Ectodermal cell (in vitro differentiated cells): ENCODE measurements at regions not wholly inside any gene's neighbourhood (a gene's known extent, or its start where the extent isn't known, plus 50 kb on each side); places are given as distances from the start of the nearest gene placed in this dataset.

Experiments
- H3K27ac ChIP-seq: 2 replicates; pipeline ENCODE4 v1.7.0; 2013; ENCODE audit warnings: mild to moderate bottlenecking, low read depth, low read length; ENCODE audit not compliant: insufficient read depth, poor library complexity, severe bottlenecking
- H3K27me3 ChIP-seq: 2 replicates; pipeline ENCODE4 v1.7.0; 2013; ENCODE audit warnings: mild to moderate bottlenecking, low read length; ENCODE audit not compliant: insufficient read depth, control insufficient read depth, poor library complexity, severe bottlenecking
- H3K36me3 ChIP-seq: one replicate; pipeline ENCODE4 v1.7.0; 2013; ENCODE audit warnings: low read length; ENCODE audit not compliant: control insufficient read depth, insufficient read depth
- H3K4me1 ChIP-seq: one replicate; pipeline ENCODE4 v1.7.0; 2013; ENCODE audit warnings: low read length; ENCODE audit not compliant: control insufficient read depth, insufficient read depth
- H3K4me3 ChIP-seq: 2 replicates; pipeline ENCODE4 v1.7.0; 2013; ENCODE audit warnings: low read depth, low read length, control low read depth; ENCODE audit not compliant: insufficient read depth
- H3K9me3 ChIP-seq: 2 replicates; pipeline ENCODE4 v1.7.0; 2013; ENCODE audit warnings: mild to moderate bottlenecking, low read length, moderate library complexity; ENCODE audit not compliant: control insufficient read depth
- WGBS, 2 experiments: methylation state at CpG; one replicate each; pipeline ENCODE4 v1.1.7; 2013; ENCODE audit warnings: missing lambda C conversion rate in 2 of 2; 5-methylcytosine and 5-hydroxymethylcytosine counted together

DNA sequence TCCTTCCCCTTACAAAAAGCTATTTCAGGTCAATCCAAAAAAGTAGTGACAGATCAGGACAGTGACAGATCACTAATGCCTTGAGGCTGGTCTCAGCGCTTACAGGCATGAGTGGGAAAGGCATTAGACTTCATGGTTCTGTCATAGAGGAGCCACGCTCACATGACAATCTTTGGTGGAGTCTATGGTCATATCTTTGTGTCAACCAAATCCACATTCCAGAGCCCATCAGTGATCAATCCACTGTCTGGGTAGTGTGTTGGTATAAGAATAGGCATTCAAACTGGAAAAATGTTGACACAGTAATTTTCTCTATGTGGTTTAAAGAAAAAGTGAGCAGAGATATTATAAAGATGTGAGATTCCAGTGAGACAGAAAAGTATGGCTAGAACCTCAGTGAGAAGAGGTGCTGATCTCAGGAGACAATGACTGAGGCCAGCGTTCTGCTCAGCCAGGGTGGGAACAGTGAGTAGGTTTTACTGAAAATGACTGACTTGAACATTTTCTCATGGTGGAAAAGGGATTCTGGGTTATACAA, 215.0 kb downstream of the IRS1 start:
- Histone ChIP-seq H3K27me3 (no peaks in the 10 kb centered on the region), H3K36me3 (no peaks in the 10 kb centered on the region), H3K4me1 (no peaks in the 10 kb centered on the region), H3K27ac (no peak overlapping the region), H3K9me3 (peaks cover 4% of the 10 kb centered on the region), H3K4me3 (no peak overlapping the region)
- 92 to 99% methylated on average over 3 of the region's 3 CpGs for whole genome bisulfite sequencing, 2 experiments

DNA sequence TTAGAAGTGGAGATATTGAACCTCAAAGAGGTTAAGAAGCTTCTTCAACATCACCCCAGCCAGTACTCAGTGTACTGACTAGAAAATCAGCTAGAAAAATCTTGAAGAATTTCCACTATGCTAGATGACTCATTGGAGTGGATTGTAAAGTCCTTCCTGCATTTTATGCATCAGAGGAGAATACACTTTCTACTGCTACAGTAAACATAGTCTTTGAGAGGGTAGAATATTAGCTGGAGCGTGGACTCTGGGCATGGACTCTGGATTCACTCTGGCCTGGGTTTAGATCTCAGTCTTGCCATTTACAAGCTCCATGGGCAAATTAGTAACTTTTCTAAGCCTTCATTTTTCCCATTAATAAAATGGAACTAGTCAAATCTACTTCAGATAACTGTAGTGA, 215.9 kb downstream of the IRS1 start:
- H3K27me3 ChIP-seq: no peaks in the 10 kb centered on the region
- no peaks in the 10 kb centered on the region for H3K4me1 ChIP-seq
- no peak overlapping the region for H3K4me3 ChIP-seq
- H3K27ac ChIP-seq: no peak overlapping the region
- no peaks in the 10 kb centered on the region for H3K36me3 ChIP-seq
- 79 to 100% methylated on average over 1 of the region's 1 CpG for WGBS, 2 experiments
- peaks cover 4% of the 10 kb centered on the region for H3K9me3 ChIP-seq

DNA sequence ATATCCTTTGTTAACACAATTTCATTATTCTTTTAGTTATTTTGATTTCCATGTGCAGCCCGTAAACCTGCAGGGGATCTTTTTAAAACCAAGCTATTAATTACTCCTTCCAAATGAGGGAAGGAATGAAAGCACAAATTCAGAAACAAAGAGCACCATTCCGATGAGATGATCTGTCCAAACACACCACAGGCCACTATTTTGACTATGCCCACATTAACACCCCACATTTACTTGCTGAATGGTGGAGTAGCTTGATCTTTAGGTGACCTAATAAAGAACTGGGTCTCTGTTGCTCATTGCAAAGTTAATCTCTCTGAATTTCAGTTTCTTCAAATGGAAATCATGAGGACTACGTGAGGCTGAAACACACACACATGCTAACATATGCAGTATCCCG, 218.0 kb downstream of the IRS1 start:
- H3K27me3 ChIP-seq: no peaks in the 10 kb centered on the region
- no peaks in the 10 kb centered on the region for H3K4me1 ChIP-seq
- no peak overlapping the region for H3K4me3 ChIP-seq
- H3K27ac ChIP-seq: no peak overlapping the region
- WGBS, 2 experiments: 93 to 95% methylated on average over 4 of the region's 4 CpGs
- no peaks in the 10 kb centered on the region for H3K9me3 ChIP-seq
- H3K36me3 ChIP-seq: no peaks in the 10 kb centered on the region

GRCh38 chr2:226581004-226581403, 218.6 kb downstream of the IRS1 start:
- 82 to 83% methylated on average over 1 to 2 of the region's 2 CpGs for WGBS, 2 experiments
- no peak overlapping the region for H3K27ac ChIP-seq
- no peak overlapping the region for H3K4me3 ChIP-seq
- H3K27me3 ChIP-seq: no peaks in the 10 kb centered on the region
- H3K9me3 ChIP-seq: no peaks in the 10 kb centered on the region
- no peaks in the 10 kb centered on the region for H3K4me1 ChIP-seq
- no peaks in the 10 kb centered on the region for H3K36me3 ChIP-seq

GRCh38 chr2:226580403-226580802, 219.2 kb downstream of the IRS1 start:
- WGBS, 2 experiments: 92 to 100% methylated on average over 1 of the region's 1 CpG

DNA sequence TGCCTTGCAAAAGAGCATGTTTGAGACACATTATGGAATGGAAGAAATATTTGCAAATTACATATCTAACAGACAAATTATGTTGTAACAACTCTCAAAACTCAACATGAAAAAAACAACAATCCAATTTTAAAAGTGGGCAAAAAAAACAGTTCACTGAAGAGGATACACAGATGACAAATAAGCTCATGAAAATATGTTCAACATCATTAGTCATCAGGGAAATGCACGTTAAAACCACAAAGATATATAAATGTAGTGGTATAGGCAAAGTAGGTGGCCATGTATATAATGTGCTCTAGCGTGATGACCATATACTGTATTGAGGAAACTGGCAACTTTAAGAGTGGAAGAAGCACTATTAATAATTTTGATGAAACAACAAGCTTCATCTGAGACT, 220.1 kb downstream of the IRS1 start:
- Histone ChIP-seq H3K9me3 (no peaks in the 10 kb centered on the region), H3K27ac (no peak overlapping the region), H3K36me3 (no peaks in the 10 kb centered on the region), H3K4me1 (no peaks in the 10 kb centered on the region), H3K27me3 (no peaks in the 10 kb centered on the region), H3K4me3 (no peak overlapping the region)
- 100% methylated on average over 2 of the region's 2 CpGs for WGBS, 2 experiments

More at GRCh38 chr2:226580403-226580802, 219.2 kb downstream of the IRS1 start:
- Histone ChIP-seq H3K4me3 (no peak overlapping the region), H3K9me3 (no peaks in the 10 kb centered on the region), H3K4me1 (no peaks in the 10 kb centered on the region), H3K27me3 (no peaks in the 10 kb centered on the region), H3K27ac (no peak overlapping the region), H3K36me3 (no peaks in the 10 kb centered on the region)

DNA sequence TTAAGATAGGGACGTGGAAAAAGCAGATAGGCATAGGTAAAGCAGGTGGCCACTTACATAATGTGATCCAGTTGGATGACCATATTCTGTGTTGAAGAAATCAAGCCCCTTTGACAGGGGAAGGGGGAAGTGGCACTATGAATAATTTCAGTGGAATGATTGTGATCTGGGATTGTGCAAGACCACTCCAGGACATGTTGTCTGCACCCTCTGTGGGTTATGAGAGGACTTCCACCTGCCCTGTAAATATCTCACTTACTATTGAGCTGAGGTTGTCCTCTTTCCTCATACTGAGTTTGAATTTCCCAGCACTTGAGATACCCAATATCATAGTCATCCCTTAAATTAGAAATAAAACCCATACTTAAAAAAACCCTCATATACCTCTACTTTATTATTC, 220.7 kb downstream of the IRS1 start:
- Histone ChIP-seq H3K27me3 (no peaks in the 10 kb centered on the region), H3K4me3 (no peak overlapping the region), H3K36me3 (no peaks in the 10 kb centered on the region), H3K9me3 (no peaks in the 10 kb centered on the region), H3K27ac (no peak overlapping the region), H3K4me1 (no peaks in the 10 kb centered on the region)
- WGBS, 2 experiments: 90 to 94% methylated on average over 1 of the region's 1 CpG

- no peaks in the 10 kb centered on the region for H3K4me1 ChIP-seq
- no peak overlapping the region for H3K27ac ChIP-seq
- H3K4me3 ChIP-seq: no peak overlapping the region
- no peaks in the 10 kb centered on the region for H3K36me3 ChIP-seq
- no peaks in the 10 kb centered on the region for H3K27me3 ChIP-seq
- WGBS, 2 experiments: 87 to 96% methylated on average over 3 of the region's 3 CpGs
- H3K9me3 ChIP-seq: no peaks in the 10 kb centered on the region
These were observed 221.2 kb downstream of the IRS1 start for GRCh38 chr2:226578373-226578772.

GRCh38 chr2:226575928-226576327, 223.7 kb downstream of the IRS1 start:
- no peak overlapping the region for H3K4me3 ChIP-seq
- no peaks in the 10 kb centered on the region for H3K4me1 ChIP-seq
- no peaks in the 10 kb centered on the region for H3K9me3 ChIP-seq
- H3K36me3 ChIP-seq: no peaks in the 10 kb centered on the region
- H3K27me3 ChIP-seq: no peaks in the 10 kb centered on the region
- 94 to 95% methylated on average over 3 of the region's 4 CpGs for WGBS, 2 experiments
- H3K27ac ChIP-seq: no peak overlapping the region

- H3K27me3 ChIP-seq: no peaks in the 10 kb centered on the region
- no peaks in the 10 kb centered on the region for H3K9me3 ChIP-seq
- H3K27ac ChIP-seq: no peak overlapping the region
- no peak overlapping the region for H3K4me3 ChIP-seq
- no peaks in the 10 kb centered on the region for H3K4me1 ChIP-seq
- no peaks in the 10 kb centered on the region for H3K36me3 ChIP-seq
These were observed 226.5 kb downstream of the IRS1 start for GRCh38 chr2:226573158-226573557.

DNA sequence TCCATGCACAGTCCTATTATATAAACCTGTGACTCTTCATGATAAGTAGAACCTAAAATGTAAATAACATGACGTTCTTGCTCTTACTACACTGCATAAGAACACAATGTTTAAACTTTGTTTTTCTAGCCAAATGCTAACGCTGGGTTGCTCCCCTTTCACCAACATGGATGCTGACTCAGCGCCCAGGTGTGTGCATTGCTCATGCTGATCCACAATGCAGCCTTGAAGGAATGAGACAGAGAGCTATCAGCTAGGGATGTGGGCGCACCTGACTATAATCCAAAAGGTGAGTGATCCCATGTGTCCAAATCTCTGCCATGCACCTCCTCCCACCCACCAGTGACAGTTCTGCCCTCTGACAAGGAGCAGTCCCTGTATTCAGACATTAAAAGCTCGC, 235.0 kb downstream of the IRS1 start:
- WGBS, 2 experiments: 91% methylated on average over 5 of the region's 5 CpGs
- Histone ChIP-seq H3K36me3 (no peaks in the 10 kb centered on the region), H3K27me3 (no peaks in the 10 kb centered on the region), H3K4me1 (no peaks in the 10 kb centered on the region), H3K4me3 (no peak overlapping the region), H3K27ac (no peak overlapping the region), H3K9me3 (no peaks in the 10 kb centered on the region)
